ENCODE measurements at regions not wholly inside any gene's neighbourhood (a gene's known extent, or its start where the extent isn't known, plus 50 kb on each side); places are given as distances from the start of the nearest gene placed in this dataset.
A peak's percentile ranks its signal among the peaks of the same experiment; 100 is the strongest.

DNA sequence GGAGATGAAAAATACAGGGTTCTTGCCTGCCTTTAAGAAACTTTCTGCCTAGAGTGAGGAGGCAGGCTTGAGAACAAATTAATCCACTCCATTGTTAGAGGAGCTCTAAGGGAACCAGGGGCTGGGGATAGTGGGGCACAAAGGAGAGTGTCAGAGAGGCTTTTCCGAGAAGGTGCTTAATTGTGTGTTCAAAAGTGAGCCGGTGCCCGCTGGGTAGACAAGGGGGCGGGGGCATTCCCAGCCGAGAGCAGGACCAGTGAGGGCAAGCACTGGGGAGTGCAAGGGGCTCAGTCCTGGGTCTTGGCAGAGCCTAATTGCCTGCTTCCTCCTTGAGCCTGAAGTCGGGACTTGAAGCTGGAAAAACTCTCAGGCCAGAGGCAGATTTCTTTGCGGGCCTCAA is 377.4 kb downstream of the ETNK1 start:
- WGBS, 2 donors (ENCODE audit: low coverage in 1 of 2): 50 to 76% methylated on average over 2 to 7 of the region's 7 CpGs
- Histone ChIP-seq H3K27me3 (no peaks in the 10 kb centered on the region), H3K4me3 (no peak overlapping the region), H3K36me3 (no peaks in the 10 kb centered on the region), H3K4me1 (peaks cover 0 to 22% (median 0%) of the 10 kb centered on the region in 3 donors), H3K27ac (no peak overlapping the region), H3K9me3 (peaks cover 0 to 10% (median 0%) of the 10 kb centered on the region in 3 donors)
- TF ChIP-seq CTCF (IDR thresholded peaks at IDR 0.05) (no peak), POLR2AphosphoS5 (IDR thresholded peaks at IDR 0.05) (no peak), EP300 (IDR thresholded peaks at IDR 0.05) (no peak), POLR2A (IDR thresholded peaks at IDR 0.05) (no peak)
- no peak for ATAC-seq

- ATAC-seq: no peak
Observed at GRCh38 chr12:23004473-23005020, 379.6 kb downstream of the ETNK1 start.

GRCh38 chr12:23005387-23005786 is 380.4 kb downstream of the ETNK1 start:
- no peak for ATAC-seq
- Histone ChIP-seq H3K4me3 (no peak overlapping the region), H3K27me3 (no peaks in the 10 kb centered on the region), H3K27ac (no peak overlapping the region), H3K4me1 (peaks cover 0 to 40% (median 7%) of the 10 kb centered on the region in 3 donors), H3K36me3 (no peaks in the 10 kb centered on the region), H3K9me3 (no peaks in the 10 kb centered on the region)
- TF ChIP-seq CTCF (IDR thresholded peaks at IDR 0.05) (no peak), EP300 (IDR thresholded peaks at IDR 0.05) (no peak), POLR2A (IDR thresholded peaks at IDR 0.05) (no peak), POLR2AphosphoS5 (IDR thresholded peaks at IDR 0.05) (no peak)
- 17 to 29% methylated on average over 2 of the region's 2 CpGs for WGBS, 2 donors (ENCODE audit: low coverage in 1 of 2)

More at GRCh38 chr12:23004473-23005020, 379.6 kb downstream of the ETNK1 start:
- Histone ChIP-seq H3K36me3 (no peaks in the 10 kb centered on the region), H3K4me3 (no peak overlapping the region), H3K9me3 (no peaks in the 10 kb centered on the region), H3K27ac (no peak overlapping the region), H3K27me3 (no peaks in the 10 kb centered on the region), H3K4me1 (peaks cover 0 to 39% (median 7%) of the 10 kb centered on the region in 3 donors)
- no peak for TF ChIP-seq POLR2A (IDR thresholded peaks at IDR 0.05)
- TF ChIP-seq POLR2AphosphoS5 (IDR thresholded peaks at IDR 0.05): no peak
- no peak for TF ChIP-seq CTCF (IDR thresholded peaks at IDR 0.05)
- no peak for TF ChIP-seq EP300 (IDR thresholded peaks at IDR 0.05)
- 65 to 69% methylated on average over 3 to 4 of the region's 4 CpGs for WGBS, 2 donors (ENCODE audit: low coverage in 1 of 2)

DNA sequence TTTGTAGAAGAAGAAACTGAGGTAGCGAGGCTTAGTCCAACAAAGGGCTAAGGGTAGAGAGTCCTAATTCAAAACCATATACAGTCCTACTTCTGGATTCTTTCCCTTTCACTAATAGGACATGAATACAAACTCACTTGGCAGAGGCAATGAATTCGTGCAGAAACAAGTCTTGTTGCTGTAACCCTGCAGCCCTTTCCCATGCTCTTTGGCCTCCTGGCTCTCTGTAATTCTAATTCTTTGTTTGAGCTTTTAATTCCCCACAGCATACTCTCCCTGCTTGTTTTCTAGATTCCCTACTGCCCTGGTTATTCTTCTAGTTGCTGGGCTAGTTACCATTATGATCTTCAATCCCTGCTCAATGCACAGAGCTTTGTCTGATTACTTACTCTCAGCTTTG is 381.4 kb downstream of the ETNK1 start:
- Histone ChIP-seq H3K4me3 (no peak overlapping the region), H3K9me3 (no peaks in the 10 kb centered on the region), H3K27me3 (no peaks in the 10 kb centered on the region), H3K4me1 (peaks cover 0 to 40% (median 7%) of the 10 kb centered on the region in 3 donors), H3K36me3 (no peaks in the 10 kb centered on the region), H3K27ac (no peak overlapping the region)
- TF ChIP-seq POLR2AphosphoS5 (IDR thresholded peaks at IDR 0.05) (no peak), POLR2A (IDR thresholded peaks at IDR 0.05) (no peak), EP300 (IDR thresholded peaks at IDR 0.05) (no peak), CTCF (IDR thresholded peaks at IDR 0.05) (no peak)
- no peak for ATAC-seq
- WGBS, 2 donors (ENCODE audit: low coverage in 1 of 2): 37 to 40% methylated on average over 2 of the region's 2 CpGs

- ATAC-seq: peak; percentile 39
- no peak for TF ChIP-seq CTCF (IDR thresholded peaks at IDR 0.05)
- peak; percentile 23 for TF ChIP-seq POLR2AphosphoS5 (IDR thresholded peaks at IDR 0.05)
- 16 to 25% methylated on average over 5 of the region's 5 CpGs for WGBS, 2 donors (ENCODE audit: low coverage in 1 of 2)
- Histone ChIP-seq H3K4me3 (no peak overlapping the region), H3K4me1 (peaks cover 0 to 40% (median 7%) of the 10 kb centered on the region in 3 donors), H3K36me3 (no peaks in the 10 kb centered on the region), H3K27ac (peak overlapping the region in 2 of 4 donors; percentile 65 to 69), H3K27me3 (no peaks in the 10 kb centered on the region), H3K9me3 (no peaks in the 10 kb centered on the region)
Observed at GRCh38 chr12:23008623-23009022, 383.7 kb downstream of the ETNK1 start.
